Neural cell (in vitro differentiated cells): ENCODE measurements at regions not wholly inside any gene's neighbourhood (a gene's known extent, or its start where the extent isn't known, plus 50 kb on each side); places are given as distances from the start of the nearest gene placed in this dataset.

Experiments
- EP300 ChIP-seq: fragments of 450-650 bp; conservative IDR thresholded peaks from 2 replicates; pipeline ENCODE4 v1.6.1; 2014; ENCODE audit warnings: antibody characterized with exemption, mild to moderate bottlenecking, moderate library complexity; ENCODE audit not compliant: poor library complexity, severe bottlenecking
- EZH2 ChIP-seq: fragments of 200-600, 300-800 bp; shearing (Covaris generic), sonication (generic); IDR thresholded peaks from 2 replicates; pipeline ENCODE4 v1.6.1; 2014; ENCODE audit warnings: antibody characterized with exemption, low read length, borderline replicate concordance, mild to moderate bottlenecking; ENCODE audit not compliant: insufficient read depth, poor library complexity, severe bottlenecking
- POLR2AphosphoS5 ChIP-seq: IDR thresholded peaks from 2 replicates; pipeline ENCODE4 v1.6.1; 2012
- RAD21 ChIP-seq: fragments of 450-650 bp; conservative IDR thresholded peaks from 2 replicates; pipeline ENCODE4 v1.6.1; 2014; ENCODE audit warnings: antibody characterized with exemption, mild to moderate bottlenecking, moderate library complexity
- SMC3 ChIP-seq: fragments of 450-650 bp; conservative IDR thresholded peaks from 2 replicates; pipeline ENCODE4 v1.6.1; 2014; ENCODE audit warnings: antibody characterized with exemption, mild to moderate bottlenecking, moderate library complexity; ENCODE audit not compliant: poor library complexity
- TAF1 ChIP-seq: IDR thresholded peaks from 2 replicates; pipeline ENCODE4 v1.6.1; 2012; ENCODE audit warnings: low read depth
- TF ChIP-seq, protein P1 (sequence below): fragments of 450-650 bp; IDR thresholded peaks from 2 replicates; pipeline ENCODE4 v1.5.1; 2014; ENCODE audit warnings: antibody characterized with exemption, mild to moderate bottlenecking, moderate library complexity; ENCODE audit not compliant: poor library complexity, severe bottlenecking
- TF ChIP-seq, protein P2 (sequence below): IDR thresholded peaks from 2 replicates; pipeline ENCODE4 v1.6.1; 2012; ENCODE audit warnings: borderline replicate concordance

DNA sequence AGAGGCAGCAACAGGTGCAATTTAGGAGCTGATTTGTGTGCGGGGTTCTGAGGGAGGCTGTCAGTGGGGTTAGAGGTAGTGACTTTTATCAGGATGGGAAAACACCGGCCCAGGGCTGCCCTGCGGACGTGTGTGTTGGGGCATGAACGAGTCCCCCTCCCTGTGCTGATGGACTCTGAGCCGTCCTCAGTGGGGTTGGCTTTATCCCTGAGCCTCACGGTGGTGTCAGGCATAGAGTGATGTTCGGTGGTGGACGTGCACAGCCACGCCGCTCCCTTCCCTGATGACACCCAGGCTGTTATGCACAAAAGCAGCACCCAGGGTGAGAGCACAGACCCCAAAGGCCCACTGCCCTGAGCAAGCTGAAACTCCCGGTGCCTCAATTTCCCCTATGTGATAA lies 809.1 kb downstream of the BRD1 start:
- TF ChIP-seq, protein P1, sequence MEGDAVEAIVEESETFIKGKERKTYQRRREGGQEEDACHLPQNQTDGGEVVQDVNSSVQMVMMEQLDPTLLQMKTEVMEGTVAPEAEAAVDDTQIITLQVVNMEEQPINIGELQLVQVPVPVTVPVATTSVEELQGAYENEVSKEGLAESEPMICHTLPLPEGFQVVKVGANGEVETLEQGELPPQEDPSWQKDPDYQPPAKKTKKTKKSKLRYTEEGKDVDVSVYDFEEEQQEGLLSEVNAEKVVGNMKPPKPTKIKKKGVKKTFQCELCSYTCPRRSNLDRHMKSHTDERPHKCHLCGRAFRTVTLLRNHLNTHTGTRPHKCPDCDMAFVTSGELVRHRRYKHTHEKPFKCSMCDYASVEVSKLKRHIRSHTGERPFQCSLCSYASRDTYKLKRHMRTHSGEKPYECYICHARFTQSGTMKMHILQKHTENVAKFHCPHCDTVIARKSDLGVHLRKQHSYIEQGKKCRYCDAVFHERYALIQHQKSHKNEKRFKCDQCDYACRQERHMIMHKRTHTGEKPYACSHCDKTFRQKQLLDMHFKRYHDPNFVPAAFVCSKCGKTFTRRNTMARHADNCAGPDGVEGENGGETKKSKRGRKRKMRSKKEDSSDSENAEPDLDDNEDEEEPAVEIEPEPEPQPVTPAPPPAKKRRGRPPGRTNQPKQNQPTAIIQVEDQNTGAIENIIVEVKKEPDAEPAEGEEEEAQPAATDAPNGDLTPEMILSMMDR = no peak
- TF ChIP-seq, protein P2, sequence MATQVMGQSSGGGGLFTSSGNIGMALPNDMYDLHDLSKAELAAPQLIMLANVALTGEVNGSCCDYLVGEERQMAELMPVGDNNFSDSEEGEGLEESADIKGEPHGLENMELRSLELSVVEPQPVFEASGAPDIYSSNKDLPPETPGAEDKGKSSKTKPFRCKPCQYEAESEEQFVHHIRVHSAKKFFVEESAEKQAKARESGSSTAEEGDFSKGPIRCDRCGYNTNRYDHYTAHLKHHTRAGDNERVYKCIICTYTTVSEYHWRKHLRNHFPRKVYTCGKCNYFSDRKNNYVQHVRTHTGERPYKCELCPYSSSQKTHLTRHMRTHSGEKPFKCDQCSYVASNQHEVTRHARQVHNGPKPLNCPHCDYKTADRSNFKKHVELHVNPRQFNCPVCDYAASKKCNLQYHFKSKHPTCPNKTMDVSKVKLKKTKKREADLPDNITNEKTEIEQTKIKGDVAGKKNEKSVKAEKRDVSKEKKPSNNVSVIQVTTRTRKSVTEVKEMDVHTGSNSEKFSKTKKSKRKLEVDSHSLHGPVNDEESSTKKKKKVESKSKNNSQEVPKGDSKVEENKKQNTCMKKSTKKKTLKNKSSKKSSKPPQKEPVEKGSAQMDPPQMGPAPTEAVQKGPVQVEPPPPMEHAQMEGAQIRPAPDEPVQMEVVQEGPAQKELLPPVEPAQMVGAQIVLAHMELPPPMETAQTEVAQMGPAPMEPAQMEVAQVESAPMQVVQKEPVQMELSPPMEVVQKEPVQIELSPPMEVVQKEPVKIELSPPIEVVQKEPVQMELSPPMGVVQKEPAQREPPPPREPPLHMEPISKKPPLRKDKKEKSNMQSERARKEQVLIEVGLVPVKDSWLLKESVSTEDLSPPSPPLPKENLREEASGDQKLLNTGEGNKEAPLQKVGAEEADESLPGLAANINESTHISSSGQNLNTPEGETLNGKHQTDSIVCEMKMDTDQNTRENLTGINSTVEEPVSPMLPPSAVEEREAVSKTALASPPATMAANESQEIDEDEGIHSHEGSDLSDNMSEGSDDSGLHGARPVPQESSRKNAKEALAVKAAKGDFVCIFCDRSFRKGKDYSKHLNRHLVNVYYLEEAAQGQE = no peak
- no peak for TF ChIP-seq RAD21
- no peak for TF ChIP-seq TAF1
- no peak for TF ChIP-seq EZH2
- TF ChIP-seq POLR2AphosphoS5 = no peak
- TF ChIP-seq EP300 = no peak
- TF ChIP-seq SMC3 = no peak
